ENCODE measurements at regions not wholly inside any gene's neighbourhood (a gene's known extent, or its start where the extent isn't known, plus 50 kb on each side); places are given as distances from the start of the nearest gene placed in this dataset.

GRCh38 chr17:56648321-56648720 is 54.8 kb downstream of the NOG start:
- Histone ChIP-seq H3K27ac (no peak overlapping the region), H3K9me3 (replicated peaks) (no peaks in the 10 kb centered on the region), H3K4me1 (replicated peaks) (no peaks in the 10 kb centered on the region), H3K36me3 (no peaks in the 10 kb centered on the region), H3K4me3 (no peak overlapping the region), H3K27me3 (replicated peaks) (peaks cover 4% of the 10 kb centered on the region)
- no peak for DNase-seq (ENCODE audit: low read depth in 1 of 2, low spot score in 2 of 2)

- H3K4me3 ChIP-seq, result no peak overlapping the region
- DNase-seq (ENCODE audit: low read depth in 1 of 2, low spot score in 2 of 2), result no peak
- H3K36me3 ChIP-seq, result no peaks in the 10 kb centered on the region
- H3K4me1 ChIP-seq (replicated peaks), result no peaks in the 10 kb centered on the region
- peaks cover 4% of the 10 kb centered on the region for H3K27me3 ChIP-seq (replicated peaks)
- H3K9me3 ChIP-seq (replicated peaks), result no peaks in the 10 kb centered on the region
- no peak overlapping the region for H3K27ac ChIP-seq
Observed at GRCh38 chr17:56648806-56649205, 55.3 kb downstream of the NOG start.

GRCh38 chr17:56652628-56653027 is 59.1 kb downstream of the NOG start:
- Histone ChIP-seq H3K4me3 (no peak overlapping the region), H3K36me3 (no peaks in the 10 kb centered on the region), H3K9me3 (replicated peaks) (no peaks in the 10 kb centered on the region), H3K27me3 (replicated peaks) (no peaks in the 10 kb centered on the region; the same call in 1 of the 2 replicates), H3K27ac (no peak overlapping the region), H3K4me1 (replicated peaks) (no peaks in the 10 kb centered on the region)
- no peak for DNase-seq (ENCODE audit: low read depth in 1 of 2, low spot score in 2 of 2)

- DNase-seq (ENCODE audit: low read depth in 1 of 2, low spot score in 2 of 2), result peak; percentile 66 to 69
Observed at GRCh38 chr17:56653877-56654276, 60.4 kb downstream of the NOG start.

GRCh38 chr17:56656701-56657327 is 63.3 kb downstream of the NOG start:
- Histone ChIP-seq H3K4me1 (replicated peaks) (no peaks in the 10 kb centered on the region), H3K4me3 (no peak overlapping the region), H3K27me3 (replicated peaks) (no peaks in the 10 kb centered on the region), H3K36me3 (no peaks in the 10 kb centered on the region), H3K9me3 (replicated peaks) (no peaks in the 10 kb centered on the region), H3K27ac (no peak overlapping the region)
- no peak for DNase-seq (ENCODE audit: low read depth in 1 of 2, low spot score in 2 of 2)

More at GRCh38 chr17:56653877-56654276, 60.4 kb downstream of the NOG start:
- no peaks in the 10 kb centered on the region for H3K27me3 ChIP-seq (replicated peaks)
- no peak overlapping the region for H3K27ac ChIP-seq
- H3K36me3 ChIP-seq, result no peaks in the 10 kb centered on the region
- no peaks in the 10 kb centered on the region for H3K4me1 ChIP-seq (replicated peaks)
- no peak overlapping the region for H3K4me3 ChIP-seq
- no peaks in the 10 kb centered on the region for H3K9me3 ChIP-seq (replicated peaks)

GRCh38 chr17:56658648-56659047 is 65.1 kb downstream of the NOG start:
- Histone ChIP-seq H3K9me3 (replicated peaks) (no peaks in the 10 kb centered on the region), H3K4me1 (replicated peaks) (no peaks in the 10 kb centered on the region), H3K27me3 (replicated peaks) (no peaks in the 10 kb centered on the region), H3K27ac (no peak overlapping the region), H3K4me3 (no peak overlapping the region), H3K36me3 (no peaks in the 10 kb centered on the region)
- no peak for DNase-seq (ENCODE audit: low read depth in 1 of 2, low spot score in 2 of 2)

- Histone ChIP-seq H3K27me3 (replicated peaks) (no peaks in the 10 kb centered on the region), H3K27ac (no peak overlapping the region), H3K9me3 (replicated peaks) (no peaks in the 10 kb centered on the region), H3K4me3 (no peak overlapping the region), H3K36me3 (no peaks in the 10 kb centered on the region), H3K4me1 (replicated peaks) (no peaks in the 10 kb centered on the region)
- DNase-seq (ENCODE audit: low read depth in 1 of 2, low spot score in 2 of 2), result no peak
Observed at GRCh38 chr17:56659622-56660021, 66.1 kb downstream of the NOG start.

GRCh38 chr17:56661906-56662305 is 68.4 kb downstream of the NOG start:
- Histone ChIP-seq H3K9me3 (replicated peaks) (no peaks in the 10 kb centered on the region), H3K4me1 (replicated peaks) (no peaks in the 10 kb centered on the region), H3K36me3 (no peaks in the 10 kb centered on the region), H3K27ac (no peak overlapping the region), H3K4me3 (no peak overlapping the region), H3K27me3 (replicated peaks) (peaks cover 10% of the 10 kb centered on the region)
- peak in 1 of 2 experiments; percentile 17 for DNase-seq (ENCODE audit: low read depth in 1 of 2, low spot score in 2 of 2)

GRCh38 chr17:56665864-56666263 is 72.4 kb downstream of the NOG start:
- peaks cover 10% of the 10 kb centered on the region for H3K27me3 ChIP-seq (replicated peaks)
- H3K4me1 ChIP-seq (replicated peaks), result no peaks in the 10 kb centered on the region
- no peaks in the 10 kb centered on the region for H3K9me3 ChIP-seq (replicated peaks)
- DNase-seq (ENCODE audit: low read depth in 1 of 2, low spot score in 2 of 2), result no peak
- H3K4me3 ChIP-seq, result no peak overlapping the region
- no peaks in the 10 kb centered on the region for H3K36me3 ChIP-seq
- H3K27ac ChIP-seq, result no peak overlapping the region

GRCh38 chr17:56667925-56668458 is 74.5 kb downstream of the NOG start:
- H3K4me1 ChIP-seq (replicated peaks), result no peaks in the 10 kb centered on the region
- no peak overlapping the region for H3K4me3 ChIP-seq
- no peaks in the 10 kb centered on the region for H3K36me3 ChIP-seq
- H3K27ac ChIP-seq, result no peak overlapping the region
- DNase-seq (ENCODE audit: low read depth in 1 of 2, low spot score in 2 of 2), result no peak
- H3K9me3 ChIP-seq (replicated peaks), result no peaks in the 10 kb centered on the region; the same call in 1 of the 2 replicates
- peaks cover 10% of the 10 kb centered on the region for H3K27me3 ChIP-seq (replicated peaks)

- no peaks in the 10 kb centered on the region for H3K4me1 ChIP-seq (replicated peaks)
- H3K9me3 ChIP-seq (replicated peaks), result no peaks in the 10 kb centered on the region; the same call in 1 of the 2 replicates
- no peaks in the 10 kb centered on the region for H3K36me3 ChIP-seq
- no peak for DNase-seq (ENCODE audit: low read depth in 1 of 2, low spot score in 2 of 2)
- H3K4me3 ChIP-seq, result no peak overlapping the region
- no peak overlapping the region for H3K27ac ChIP-seq
- H3K27me3 ChIP-seq (replicated peaks), result peaks cover 9% of the 10 kb centered on the region; the same call in 1 of the 2 replicates
Observed at GRCh38 chr17:56672195-56672594, 78.7 kb downstream of the NOG start.

GRCh38 chr17:56674401-56674925 is 81.0 kb downstream of the NOG start:
- Histone ChIP-seq H3K4me3 (no peak overlapping the region), H3K4me1 (replicated peaks) (peaks cover 7% of the 10 kb centered on the region), H3K9me3 (replicated peaks) (no peaks in the 10 kb centered on the region; the same call in 1 of the 2 replicates), H3K27ac (no peak overlapping the region), H3K27me3 (replicated peaks) (peaks cover 9% of the 10 kb centered on the region; the same call in 1 of the 2 replicates), H3K36me3 (no peaks in the 10 kb centered on the region)
- DNase-seq (ENCODE audit: low read depth in 1 of 2, low spot score in 2 of 2), result no peak

- no peak for DNase-seq (ENCODE audit: low read depth in 1 of 2, low spot score in 2 of 2)
- Histone ChIP-seq H3K4me1 (replicated peaks) (peaks cover 21% of the 10 kb centered on the region), H3K36me3 (no peaks in the 10 kb centered on the region), H3K4me3 (no peak overlapping the region), H3K27ac (no peak overlapping the region), H3K27me3 (replicated peaks) (peaks cover 9% of the 10 kb centered on the region; the same call in 1 of the 2 replicates), H3K9me3 (replicated peaks) (no peaks in the 10 kb centered on the region; the same call in 1 of the 2 replicates)
Observed at GRCh38 chr17:56675876-56676660, 82.6 kb downstream of the NOG start.

- DNase-seq (ENCODE audit: low read depth in 1 of 2, low spot score in 2 of 2), result peak in 1 of 2 experiments; percentile 23
- H3K27me3 ChIP-seq (replicated peaks), result peaks cover 9% of the 10 kb centered on the region; the same call in 1 of the 2 replicates
- H3K36me3 ChIP-seq, result no peaks in the 10 kb centered on the region
- H3K27ac ChIP-seq, result no peak overlapping the region
- no peaks in the 10 kb centered on the region; the same call in 1 of the 2 replicates for H3K9me3 ChIP-seq (replicated peaks)
- no peak overlapping the region for H3K4me3 ChIP-seq
- H3K4me1 ChIP-seq (replicated peaks), result peaks cover 28% of the 10 kb centered on the region
Observed at GRCh38 chr17:56676810-56677209, 83.3 kb downstream of the NOG start.
